CD4-positive, alpha-beta T cell treated with Interleukin-17A for 1 hour (primary cell): ENCODE measurements at regions not wholly inside any gene's neighbourhood (a gene's known extent, or its start where the extent isn't known, plus 50 kb on each side); places are given as distances from the start of the nearest gene placed in this dataset.
"Not testable (repeated sequence)": the region's sequence is repeated elsewhere in the genome, so short reads cannot be mapped to it uniquely, and the experiment has no call there.

Source experiments
- DNase-seq: peaks from one replicate; pipeline ENCODE4 v3.0.0-alpha.2; 2020

- no peak for DNase-seq
These were observed 50.8 kb upstream of the PCSK1 start for GRCh38 chr5:96483878-96484277.

- DNase-seq, result no peak
These were observed 54.8 kb upstream of the PCSK1 start for GRCh38 chr5:96487859-96488258.

DNA sequence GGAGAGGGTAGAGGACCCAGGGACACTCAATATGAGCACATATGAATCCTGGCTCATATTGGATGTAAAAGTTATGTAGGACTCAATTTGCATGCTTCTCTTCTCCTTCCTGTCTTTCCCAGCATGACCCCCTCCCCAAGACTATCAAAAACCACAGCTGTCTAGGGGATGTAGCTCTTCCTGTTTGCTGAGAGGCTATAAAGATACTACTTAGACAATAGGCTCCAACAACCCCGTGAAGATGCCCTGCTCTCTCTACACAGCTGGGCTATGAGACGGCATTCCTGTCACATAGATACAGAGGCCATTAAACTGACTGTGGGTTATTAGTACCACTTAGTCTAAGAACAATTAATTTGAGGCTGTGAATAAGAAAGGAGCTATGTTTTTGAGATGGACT lies 56.5 kb upstream of the PCSK1 start:
- no peak for DNase-seq

DNA sequence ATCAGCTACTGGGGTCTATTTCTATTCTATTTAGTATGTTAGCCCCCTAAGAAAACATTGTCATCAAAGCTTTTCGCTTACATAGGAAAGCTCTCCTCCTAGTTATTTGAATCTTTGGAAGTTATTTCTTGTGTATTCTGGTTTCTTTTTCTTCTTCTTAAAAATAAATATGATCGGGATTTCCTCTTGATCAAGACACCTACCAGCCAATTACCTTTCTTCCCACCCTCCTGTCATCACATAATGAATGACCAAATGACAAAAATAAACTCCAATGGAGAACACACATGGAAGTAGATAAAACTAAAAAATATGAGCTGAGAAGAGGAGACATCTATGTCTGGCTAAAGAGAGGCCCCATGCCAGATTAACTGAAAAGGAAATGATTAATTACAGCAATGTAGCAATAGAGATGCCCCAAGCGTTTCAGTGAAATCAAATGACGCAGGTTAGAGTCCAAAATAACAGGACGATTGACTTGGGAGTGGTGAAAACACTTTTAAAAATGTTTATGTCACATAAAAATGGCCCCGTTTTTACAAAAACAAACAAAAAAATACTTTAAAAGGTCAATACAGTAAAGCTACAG lies 59.5 kb upstream of the PCSK1 start:
- no peak for DNase-seq

DNA sequence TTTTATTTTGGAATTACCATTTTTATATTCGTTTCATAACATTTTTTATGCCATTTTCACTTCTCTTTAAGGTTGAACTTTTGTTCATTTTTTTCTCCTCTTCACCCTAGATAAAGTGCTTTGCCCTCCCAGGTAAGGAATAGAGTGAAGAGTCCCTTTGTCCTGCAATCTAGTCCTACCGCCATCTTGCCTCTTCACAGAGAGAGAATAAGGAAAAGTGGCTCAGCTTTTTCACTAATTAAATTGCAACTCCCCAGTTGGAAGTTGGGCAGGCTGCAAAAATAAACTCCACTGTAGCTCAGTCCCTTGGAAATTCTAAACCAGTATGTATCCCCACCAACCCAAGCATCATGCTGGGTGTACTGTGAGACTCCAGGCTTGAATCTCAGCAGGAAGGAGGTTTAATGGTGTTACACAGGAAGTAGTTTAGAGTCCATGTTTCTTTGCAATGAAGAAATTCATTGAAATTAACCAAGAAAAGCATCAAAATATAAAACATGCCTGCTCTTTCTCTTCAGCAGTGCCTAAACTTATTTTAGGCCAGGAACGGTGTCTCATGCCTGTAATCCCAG lies 60.3 kb upstream of the PCSK1 start:
- DNase-seq, result no peak

DNA sequence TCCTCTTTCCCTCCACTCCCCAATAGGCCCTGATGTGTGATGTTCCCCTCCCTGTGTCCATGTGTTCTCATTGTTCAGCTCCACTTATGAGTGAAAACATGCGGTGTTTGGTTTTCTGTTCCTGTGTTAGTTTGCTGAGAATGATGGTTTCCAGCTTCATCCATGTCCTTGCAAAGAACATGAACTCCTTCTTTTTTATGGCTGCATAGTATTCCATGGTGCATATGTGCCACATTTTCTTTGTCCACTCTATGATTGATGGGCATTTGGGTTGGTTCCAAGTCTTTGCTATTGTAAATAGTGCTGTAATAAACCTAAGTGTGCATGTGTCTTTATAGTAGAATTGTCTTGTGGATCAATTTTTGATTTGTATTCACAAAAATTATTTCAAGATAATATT lies 62.4 kb upstream of the PCSK1 start:
- not testable (repeated sequence) for DNase-seq

DNA sequence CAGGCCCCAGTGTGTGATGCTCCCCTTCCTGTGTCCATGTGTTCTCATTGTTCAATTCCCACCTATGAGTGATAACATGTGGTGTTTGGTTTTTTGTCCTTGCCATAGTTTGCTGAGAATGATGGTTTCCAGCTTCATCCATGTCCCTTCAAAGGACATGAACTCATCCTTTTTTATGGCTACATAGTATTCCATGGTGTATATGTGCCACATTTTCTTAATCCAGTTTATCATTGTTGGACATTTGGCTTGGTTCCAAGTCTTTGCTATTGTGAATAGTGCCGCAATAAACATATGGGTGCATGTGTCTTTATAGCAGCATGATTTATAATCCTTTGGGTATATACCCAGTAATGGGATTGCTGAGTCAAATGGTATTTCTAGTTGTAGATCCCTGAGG lies 64.0 kb upstream of the PCSK1 start:
- not testable (repeated sequence) for DNase-seq

GRCh38 chr5:96499753-96500345 lies 66.8 kb upstream of the PCSK1 start:
- no peak for DNase-seq

DNA sequence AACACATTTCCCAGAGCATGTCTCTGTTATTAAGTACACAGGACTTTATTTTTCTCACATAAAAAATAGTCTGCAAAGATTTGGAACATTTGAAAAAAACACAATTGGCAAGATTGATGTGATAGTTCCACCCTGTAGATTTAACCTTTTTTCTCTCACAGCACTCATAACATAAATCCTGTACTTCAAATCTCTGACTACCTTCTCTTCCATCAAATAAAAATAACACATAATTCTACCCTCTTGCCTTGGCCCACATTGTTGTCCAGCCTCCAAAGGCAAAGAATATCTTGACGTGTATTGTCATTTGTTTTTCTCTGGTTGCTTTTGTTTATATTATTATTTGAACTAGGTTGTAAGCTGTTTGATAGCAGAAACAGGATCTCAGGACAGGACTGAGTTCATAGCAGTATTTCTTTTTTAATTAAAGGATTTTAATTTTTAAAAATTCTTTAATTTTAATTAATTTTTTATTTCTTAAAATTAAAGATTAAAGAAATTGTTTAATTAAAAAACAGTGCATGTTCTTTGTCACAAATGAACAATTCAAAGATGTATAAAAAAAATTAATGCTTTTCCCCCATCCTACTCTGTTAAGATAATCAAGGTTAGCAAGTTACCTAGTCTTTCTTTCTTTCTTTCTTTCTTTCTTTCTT lies 69.1 kb upstream of the PCSK1 start:
- DNase-seq, result no peak

DNA sequence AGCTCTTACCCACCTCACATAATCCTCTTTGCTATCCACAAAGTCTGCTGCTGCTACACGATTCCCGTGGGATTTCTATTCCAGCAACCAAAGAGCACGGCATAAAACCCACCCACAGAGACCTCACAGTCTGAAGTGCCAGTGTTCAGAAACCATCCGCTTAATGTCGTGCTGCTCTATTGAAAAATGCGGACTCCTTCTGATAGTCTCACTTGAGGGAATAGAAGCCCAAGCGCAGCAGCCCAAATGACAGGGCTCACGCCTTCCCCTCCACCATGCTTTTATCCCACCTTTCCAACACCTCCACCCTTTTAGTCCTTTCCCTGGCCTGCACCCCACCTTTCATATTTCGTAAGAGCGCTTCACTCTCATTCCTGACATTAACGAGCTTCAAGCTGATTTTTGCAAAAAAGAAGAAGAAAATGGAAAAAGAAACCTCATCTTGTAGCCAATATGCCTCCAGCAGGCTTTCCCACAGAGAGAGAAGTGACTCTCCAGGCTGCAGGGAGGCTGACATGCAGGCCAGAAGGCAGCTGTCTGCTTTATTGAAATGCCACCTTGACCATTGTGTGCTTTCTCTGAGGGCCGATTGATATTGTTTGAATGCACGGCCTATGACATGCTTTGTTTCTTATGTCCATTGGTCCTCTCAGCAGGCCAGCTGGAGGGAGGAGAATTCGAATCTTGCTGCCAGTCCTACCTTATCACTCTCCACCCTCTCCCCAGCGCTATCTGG lies 70.6 kb upstream of the PCSK1 start:
- DNase-seq, result no peak

DNA sequence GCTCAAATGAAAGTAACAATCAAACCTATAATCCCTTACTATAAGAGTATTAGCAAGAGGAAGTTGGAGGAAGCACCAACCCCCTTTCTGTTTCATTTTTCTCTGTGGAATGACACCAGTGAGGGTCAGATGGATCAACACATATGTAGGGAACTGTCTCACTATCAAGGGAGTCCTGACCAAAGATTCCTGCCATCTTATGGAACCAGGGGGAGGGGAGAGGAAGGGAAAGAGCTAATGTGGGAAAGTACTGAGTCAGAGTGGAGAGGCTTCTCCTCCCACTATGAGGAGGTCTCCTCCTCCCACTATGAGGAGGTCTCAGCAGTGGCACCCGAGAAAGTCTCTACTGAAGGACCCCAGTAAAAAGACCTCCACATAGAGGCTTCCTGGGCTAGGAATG lies 73.3 kb upstream of the PCSK1 start:
- no peak for DNase-seq

GRCh38 chr5:96506866-96507527 lies 73.9 kb upstream of the PCSK1 start:
- DNase-seq, result no peak

- no peak for DNase-seq
These were observed 76.3 kb upstream of the PCSK1 start for GRCh38 chr5:96509316-96509715.

- DNase-seq, result no peak
These were observed 76.8 kb upstream of the PCSK1 start for GRCh38 chr5:96509721-96510350.

DNA sequence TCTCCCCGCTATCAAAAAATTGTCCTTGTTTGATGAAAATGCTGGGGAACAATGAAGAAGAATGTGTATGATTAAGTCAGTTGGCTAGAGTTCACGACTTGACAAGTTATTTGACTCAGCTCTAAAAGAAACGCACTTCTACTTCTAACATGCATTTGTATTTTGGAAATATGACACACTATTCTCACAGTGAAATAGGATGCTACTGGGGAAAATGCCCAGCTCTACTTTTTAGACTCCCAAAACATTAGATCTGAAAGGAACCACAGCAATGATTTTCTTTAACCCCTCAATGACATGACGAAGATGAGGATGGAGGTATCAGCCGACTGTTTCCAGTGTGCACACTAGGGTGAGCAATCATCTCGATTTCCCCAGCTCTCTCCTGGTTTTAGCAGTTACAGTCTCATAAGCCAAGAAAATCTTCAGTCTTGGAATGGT lies 83.6 kb upstream of the PCSK1 start:
- no peak for DNase-seq

- no peak for DNase-seq
These were observed 84.2 kb upstream of the PCSK1 start for GRCh38 chr5:96517295-96517694.

- DNase-seq, result no peak
These were observed 87.3 kb upstream of the PCSK1 start for GRCh38 chr5:96520345-96520744.

DNA sequence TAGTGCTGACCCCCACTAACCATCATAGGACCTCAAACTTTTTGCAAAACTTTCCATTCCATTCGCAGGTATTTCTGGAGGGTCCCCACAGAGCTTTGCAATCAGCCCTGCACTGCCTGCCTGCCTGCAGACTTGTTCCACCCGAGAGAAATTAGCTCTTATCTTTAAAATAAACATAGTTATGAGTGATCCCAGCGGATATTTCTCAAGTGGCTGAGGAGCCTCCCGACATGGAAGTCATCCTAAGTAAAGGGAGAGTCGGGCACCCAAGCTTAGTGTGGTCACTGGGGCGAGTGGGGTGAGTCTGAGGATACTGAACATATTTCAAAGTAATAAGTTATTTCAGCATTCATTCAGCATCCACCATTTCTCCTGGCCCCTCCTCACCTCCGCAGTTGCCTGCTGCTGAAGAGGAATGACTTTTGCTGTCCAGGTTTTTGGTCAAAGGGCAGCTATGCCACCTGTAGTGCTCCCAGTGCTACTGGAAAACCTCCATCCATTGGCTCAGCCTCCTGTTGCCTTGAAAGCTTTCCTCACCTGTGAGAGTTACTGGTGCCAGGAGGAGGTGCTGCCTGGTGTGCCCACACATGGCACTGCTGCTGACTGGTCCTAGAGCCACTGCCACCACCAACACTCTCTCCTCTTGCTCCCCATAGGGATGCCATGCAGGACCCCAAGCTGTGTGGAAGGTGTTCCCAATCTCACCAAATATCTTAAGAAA lies 89.7 kb upstream of the PCSK1 start:
- DNase-seq, result no peak

DNA sequence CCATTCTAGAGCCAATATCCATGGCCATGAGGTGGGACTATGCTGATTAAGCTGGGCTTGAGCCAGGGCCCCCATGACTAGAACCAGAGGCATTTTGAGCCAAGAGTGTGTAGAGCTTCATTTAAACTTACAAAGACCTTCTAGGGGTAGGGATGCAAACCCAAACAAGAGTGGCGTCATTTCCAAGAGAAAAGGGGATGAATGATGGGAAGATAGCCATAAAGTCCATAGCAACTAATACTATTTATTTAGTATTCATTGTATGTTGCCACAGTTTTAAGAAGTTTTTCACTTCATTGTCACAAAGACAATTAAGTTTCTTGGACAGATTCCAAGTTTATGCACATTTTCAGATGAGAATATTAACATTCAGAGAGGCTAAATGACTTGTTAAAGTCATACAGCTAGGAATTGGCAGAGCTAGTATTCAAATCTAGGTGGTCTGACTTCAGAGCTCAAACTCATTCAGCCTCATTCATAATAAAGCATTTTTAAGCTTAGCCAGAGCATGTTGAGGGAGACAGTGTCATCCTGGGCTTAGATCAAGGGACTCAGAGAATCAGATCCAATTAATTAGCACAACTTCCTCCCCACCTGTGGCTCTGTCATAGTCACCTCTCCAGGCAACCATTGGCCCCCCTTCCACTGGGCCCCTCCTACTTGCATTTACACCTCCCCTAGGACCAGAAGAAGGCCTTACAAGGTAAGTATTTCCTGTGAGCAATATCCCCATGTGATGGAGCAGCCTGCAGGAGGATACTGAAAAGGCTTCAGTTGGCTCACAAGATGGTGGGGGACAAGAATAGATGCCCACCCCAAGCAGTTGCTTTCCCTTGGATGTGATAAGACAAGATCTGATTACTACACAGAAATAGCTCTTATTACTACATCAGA lies 95.0 kb upstream of the PCSK1 start:
- DNase-seq, result no peak

GRCh38 chr5:96528826-96529474 lies 95.9 kb upstream of the PCSK1 start:
- DNase-seq, result no peak
